H1 (cell line): ENCODE measurements at regions not wholly inside any gene's neighbourhood (a gene's known extent, or its start where the extent isn't known, plus 50 kb on each side); places are given as distances from the start of the nearest gene placed in this dataset.

ENCODE experiments used
- BRCA1 ChIP-seq: IDR thresholded peaks from 2 replicates; pipeline ENCODE4 v1.6.1; 2012; ENCODE audit warnings: low read depth, low read length, improper control_type of control experiment
- CHD2 ChIP-seq: IDR thresholded peaks from 2 replicates; pipeline ENCODE4 v1.6.1; 2012; ENCODE audit warnings: low read length, improper control_type of control experiment
- CTCF ChIP-seq, 3 experiments: IDR thresholded peaks; 1 replicate in 2 of 3; 2 replicates in 1 of 3; pipeline versions ENCODE4 v1.5.1 to v1.6.1; 2011; ENCODE audit warnings: low read length in 3 of 3, mild to moderate bottlenecking in 3 of 3, inconsistent platforms in 2 of 3, low read depth in 1 of 3, moderate library complexity in 1 of 3; ENCODE audit not compliant: insufficient read depth in 1 of 3; ENCODE audit errors: control extremely low read depth in 1 of 3
- EP300 ChIP-seq, 2 experiments: IDR thresholded peaks; 1 replicate in 1 of 2; 2 replicates in 1 of 2; pipeline ENCODE4 v1.6.1; 2011 to 2012; ENCODE audit warnings: low read depth in 2 of 2, low read length in 2 of 2, mild to moderate bottlenecking in 2 of 2, borderline replicate concordance in 1 of 2, inconsistent platforms in 1 of 2, moderate library complexity in 1 of 2
- KDM5A ChIP-seq: fragments of 200-600 bp; IDR thresholded peaks from 2 replicates; pipeline ENCODE4 v1.7.1; 2012; ENCODE audit warnings: mild to moderate bottlenecking, low read length, inconsistent platforms, mixed read lengths
- POLR2A ChIP-seq, 2 experiments: IDR thresholded peaks; 1 replicate in 1 of 2; 2 replicates in 1 of 2; pipeline ENCODE4 v1.6.1; 2011; ENCODE audit warnings: low read depth in 2 of 2, low read length in 2 of 2, mild to moderate bottlenecking in 2 of 2; ENCODE audit errors: control extremely low read depth in 1 of 2
- POLR2AphosphoS5 ChIP-seq: IDR thresholded peaks from 2 replicates; pipeline ENCODE4 v1.6.1; 2011; ENCODE audit warnings: low read depth, low read length
- SIX5 ChIP-seq: IDR thresholded peaks from 2 replicates; pipeline ENCODE4 v1.6.1; 2011; ENCODE audit warnings: mild to moderate bottlenecking, low read depth, low read length
- SP1 ChIP-seq: IDR thresholded peaks from 2 replicates; pipeline ENCODE4 v1.6.1; 2011; ENCODE audit warnings: low read depth, low read length
- YY1 ChIP-seq: IDR thresholded peaks from 2 replicates; pipeline ENCODE4 v1.6.1; 2011; ENCODE audit warnings: low read depth, mild to moderate bottlenecking, low read length

- TF ChIP-seq CTCF (IDR thresholded peaks at IDR 0.05; ENCODE audit: control extremely low read depth in 1 of 3, insufficient read depth in 1 of 3, low read depth in 1 of 3, low read length in 3 of 3) (no peak), SIX5 (no peak), CHD2 (no peak), POLR2AphosphoS5 (no peak), SP1 (no peak), EP300 (IDR thresholded peaks at IDR 0.05; ENCODE audit: borderline replicate concordance in 1 of 2, low read depth in 2 of 2, low read length in 2 of 2) (no peak), YY1 (no peak), POLR2A (IDR thresholded peaks at IDR 0.05; ENCODE audit: control extremely low read depth in 1 of 2, low read depth in 2 of 2, low read length in 2 of 2) (no peak), BRCA1 (no peak), KDM5A (no peak)
Observed at GRCh38 chr20:7523288-7523687, 417.0 kb downstream of the HAO1 start.
